AG09309 (cell line): ENCODE measurements at regions not wholly inside any gene's neighbourhood (a gene's known extent, or its start where the extent isn't known, plus 50 kb on each side); places are given as distances from the start of the nearest gene placed in this dataset.

ENCODE experiments used
- DNase-seq: peaks from one replicate; pipeline ENCODE4 v3.0.0-alpha.2; 2010; ENCODE audit warnings: low read depth
- H3K4me3 ChIP-seq: 2 replicates; pipeline ENCODE4 v1.5.1; 2011; ENCODE audit warnings: mild to moderate bottlenecking, low read depth, low read length, moderate library complexity; ENCODE audit not compliant: control insufficient read depth
- CTCF ChIP-seq: IDR thresholded peaks from 2 replicates; pipeline ENCODE4 v1.5.1; 2011; ENCODE audit warnings: mild to moderate bottlenecking, low read depth, low read length, inconsistent platforms; ENCODE audit not compliant: insufficient read depth, control insufficient read depth; ENCODE audit errors: missing control alignments

- DNase-seq = no peak
- no peak overlapping the region for H3K4me3 ChIP-seq
- no peak for TF ChIP-seq CTCF
Observed at GRCh38 chr10:109454691-109455090, 468.6 kb downstream of the XPNPEP1 start.

- no peak for DNase-seq
- no peak for TF ChIP-seq CTCF
- H3K4me3 ChIP-seq = no peak overlapping the region
Observed at GRCh38 chr10:109451879-109452278, 471.4 kb downstream of the XPNPEP1 start.

GRCh38 chr10:109450702-109451101 is 472.6 kb downstream of the XPNPEP1 start:
- no peak for TF ChIP-seq CTCF
- DNase-seq = no peak
- no peak overlapping the region for H3K4me3 ChIP-seq

- DNase-seq = no peak
- TF ChIP-seq CTCF = no peak
Observed at GRCh38 chr10:109433434-109433833, 489.9 kb downstream of the XPNPEP1 start.

GRCh38 chr10:109432281-109432680 is 491.0 kb downstream of the XPNPEP1 start:
- no peak for TF ChIP-seq CTCF
- DNase-seq = no peak
- H3K4me3 ChIP-seq = no peak overlapping the region

More at GRCh38 chr10:109433434-109433833, 489.9 kb downstream of the XPNPEP1 start:
- no peak overlapping the region for H3K4me3 ChIP-seq

- DNase-seq = no peak
- H3K4me3 ChIP-seq = no peak overlapping the region
- no peak for TF ChIP-seq CTCF
Observed at GRCh38 chr10:109430799-109431198, 492.5 kb downstream of the XPNPEP1 start.

- no peak for TF ChIP-seq CTCF
- no peak for DNase-seq
- no peak overlapping the region for H3K4me3 ChIP-seq
Observed at GRCh38 chr10:109430043-109430760, 493.1 kb downstream of the XPNPEP1 start.
